ENCODE measurements at regions not wholly inside any gene's neighbourhood (a gene's known extent, or its start where the extent isn't known, plus 50 kb on each side); places are given as distances from the start of the nearest gene placed in this dataset.

- no peak for TF ChIP-seq CTCF (IDR thresholded peaks at IDR 0.05; ENCODE audit: low read depth, low read length)
- CTCF ChIA-PET: interaction anchor here (0.6 kb wide), 1 partner anchor 19 kb away, joined by 3 read pairs; no protein-coding TSS in a partner anchor
- POLR2A ChIA-PET: no interaction called here
Observed at GRCh38 chr2:184517402-184517801, 80.9 kb upstream of the ZNF804A start.

GRCh38 chr2:184520441-184520840 is 77.9 kb upstream of the ZNF804A start:
- POLR2A ChIA-PET: no interaction called here
- no peak for DNase-seq (ENCODE audit: low read depth, low spot score)
- H3K27me3 ChIP-seq (ENCODE audit: control insufficient read depth, insufficient read depth, low read length): no peaks in the 10 kb centered on the region
- peaks cover 13% of the 10 kb centered on the region for H3K9me3 ChIP-seq (ENCODE audit: control insufficient read depth, insufficient read depth, low read length)
- no peak overlapping the region for H3K4me3 ChIP-seq (ENCODE audit: low read depth, low read length)
- no peak for TF ChIP-seq CTCF (IDR thresholded peaks at IDR 0.05; ENCODE audit: low read depth, low read length)
- no peak overlapping the region for H3K27ac ChIP-seq (ENCODE audit: low read depth, low read length)
- CTCF ChIA-PET: no interaction called here

More at GRCh38 chr2:184517402-184517801, 80.9 kb upstream of the ZNF804A start:
- no peak overlapping the region for H3K27ac ChIP-seq (ENCODE audit: low read depth, low read length)
- H3K9me3 ChIP-seq (ENCODE audit: control insufficient read depth, insufficient read depth, low read length): no peaks in the 10 kb centered on the region
- H3K27me3 ChIP-seq (ENCODE audit: control insufficient read depth, insufficient read depth, low read length): no peaks in the 10 kb centered on the region
- H3K4me3 ChIP-seq (ENCODE audit: low read depth, low read length): no peak overlapping the region
- DNase-seq (ENCODE audit: low read depth, low spot score): no peak

GRCh38 chr2:184523732-184524131 is 74.6 kb upstream of the ZNF804A start:
- Histone ChIP-seq H3K9me3 (ENCODE audit: control insufficient read depth, insufficient read depth, low read length) (peaks cover 21% of the 10 kb centered on the region), H3K27me3 (ENCODE audit: control insufficient read depth, insufficient read depth, low read length) (no peaks in the 10 kb centered on the region), H3K4me3 (ENCODE audit: low read depth, low read length) (no peak overlapping the region), H3K27ac (ENCODE audit: low read depth, low read length) (no peak overlapping the region)
- ChIA-PET POLR2A (no interaction called here), CTCF (no interaction called here)
- DNase-seq (ENCODE audit: low read depth, low spot score): no peak
- no peak for TF ChIP-seq CTCF (IDR thresholded peaks at IDR 0.05; ENCODE audit: low read depth, low read length)

GRCh38 chr2:184524551-184525382 is 73.6 kb upstream of the ZNF804A start:
- Histone ChIP-seq H3K9me3 (ENCODE audit: control insufficient read depth, insufficient read depth, low read length) (peaks cover 23% of the 10 kb centered on the region), H3K4me3 (ENCODE audit: low read depth, low read length) (no peak overlapping the region), H3K27ac (ENCODE audit: low read depth, low read length) (no peak overlapping the region), H3K27me3 (ENCODE audit: control insufficient read depth, insufficient read depth, low read length) (no peaks in the 10 kb centered on the region)
- no peak for DNase-seq (ENCODE audit: low read depth, low spot score)
- ChIA-PET CTCF (no interaction called here), POLR2A (no interaction called here)
- TF ChIP-seq CTCF (IDR thresholded peaks at IDR 0.05; ENCODE audit: low read depth, low read length): no peak

- no peak for DNase-seq (ENCODE audit: low read depth, low spot score)
- peaks cover 36% of the 10 kb centered on the region for H3K9me3 ChIP-seq (ENCODE audit: control insufficient read depth, insufficient read depth, low read length)
- POLR2A ChIA-PET: no interaction called here
- no peak overlapping the region for H3K27ac ChIP-seq (ENCODE audit: low read depth, low read length)
- no peaks in the 10 kb centered on the region for H3K27me3 ChIP-seq (ENCODE audit: control insufficient read depth, insufficient read depth, low read length)
- no peak for TF ChIP-seq CTCF (IDR thresholded peaks at IDR 0.05; ENCODE audit: low read depth, low read length)
- H3K4me3 ChIP-seq (ENCODE audit: low read depth, low read length): no peak overlapping the region
- CTCF ChIA-PET: no interaction called here
Observed at GRCh38 chr2:184527058-184527457, 71.3 kb upstream of the ZNF804A start.
